ENCODE measurements at regions not wholly inside any gene's neighbourhood (a gene's known extent, or its start where the extent isn't known, plus 50 kb on each side); places are given as distances from the start of the nearest gene placed in this dataset.
"Not testable (repeated sequence)": the region's sequence is repeated elsewhere in the genome, so short reads cannot be mapped to it uniquely, and the experiment has no call there.

DNA sequence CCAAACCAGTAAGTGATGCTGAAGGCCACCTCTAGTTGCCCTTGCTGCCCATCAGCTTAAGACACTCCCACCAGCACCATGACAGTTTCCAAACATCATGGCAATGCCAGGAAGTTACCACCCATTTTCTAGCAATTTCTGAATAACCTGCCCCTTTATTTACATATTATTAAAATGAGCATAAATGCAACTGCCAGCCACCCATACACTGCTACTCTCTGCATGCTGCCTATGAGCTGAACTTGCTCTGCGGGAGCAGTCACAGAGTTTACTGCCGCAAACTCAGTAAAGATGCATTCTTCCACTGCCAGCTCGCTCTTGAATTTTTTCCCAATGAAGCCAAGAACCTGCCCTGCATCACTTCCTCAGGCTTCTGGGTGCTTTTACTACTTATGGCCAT, 212.6 kb downstream of the SH2D4B start:
- DNase-seq (ENCODE audit: low read depth in 2 of 2, low spot score in 1 of 2), result no peak

DNA sequence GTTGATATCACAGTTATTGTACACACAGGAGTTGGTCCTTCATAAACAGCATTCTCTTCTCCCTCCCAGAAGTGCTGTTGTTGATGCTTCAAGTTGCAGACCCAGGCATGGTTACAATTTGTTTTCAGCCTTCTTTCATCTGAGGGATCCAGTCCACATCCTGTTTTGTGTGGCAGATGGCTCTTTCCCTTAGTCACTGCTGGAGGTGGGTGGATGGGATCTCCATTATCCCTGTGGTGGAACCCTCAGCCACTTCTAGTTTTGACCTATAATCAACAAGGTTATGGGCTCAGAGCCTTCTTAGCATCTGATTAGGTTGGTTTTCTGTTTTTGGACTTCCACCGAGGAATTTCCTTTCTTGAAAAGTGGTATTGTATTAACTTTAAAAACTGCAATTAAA, 214.2 kb downstream of the SH2D4B start:
- DNase-seq (ENCODE audit: low read depth in 2 of 2, low spot score in 1 of 2), result no peak

DNA sequence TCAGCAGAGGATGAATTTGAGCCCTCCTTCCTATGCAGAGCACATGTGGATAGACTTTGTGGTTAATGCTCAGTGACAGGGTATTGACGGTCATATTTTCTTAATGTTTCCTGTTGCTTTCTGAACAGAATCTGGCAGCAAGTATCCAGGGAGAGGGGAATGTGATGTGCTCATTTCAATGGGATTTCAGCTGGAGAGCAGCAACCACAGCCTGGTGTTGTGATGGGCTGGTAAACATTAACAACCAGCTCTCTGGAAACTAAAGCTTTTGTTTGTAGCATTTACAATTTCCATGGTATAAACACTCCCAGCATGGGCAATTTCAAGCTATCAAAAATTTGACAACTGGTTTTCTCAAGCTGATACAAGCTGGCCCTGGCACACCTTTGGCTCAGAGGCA, 215.9 kb downstream of the SH2D4B start:
- DNase-seq (ENCODE audit: low read depth in 2 of 2, low spot score in 1 of 2), result no peak

DNA sequence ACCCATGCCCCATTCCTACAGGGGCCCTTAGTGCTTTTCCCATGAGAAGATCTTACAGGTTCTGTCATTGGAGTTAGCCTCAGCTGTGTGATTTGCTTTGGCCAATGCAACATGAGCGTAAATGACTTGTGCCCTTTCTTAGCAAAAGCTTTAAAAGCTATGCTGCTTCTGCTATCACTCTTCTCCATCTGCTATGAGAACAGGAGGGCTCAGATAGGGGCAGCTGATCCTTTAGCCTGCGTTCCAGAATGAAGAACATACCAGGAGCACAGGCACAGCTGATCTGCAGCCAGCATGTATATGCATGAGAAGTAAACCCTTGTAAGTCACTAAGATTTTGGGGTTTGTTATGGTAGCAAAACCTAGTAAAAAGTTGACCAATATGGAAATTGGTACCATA, 218.2 kb downstream of the SH2D4B start:
- DNase-seq (ENCODE audit: low read depth in 2 of 2, low spot score in 1 of 2), result no peak

DNA sequence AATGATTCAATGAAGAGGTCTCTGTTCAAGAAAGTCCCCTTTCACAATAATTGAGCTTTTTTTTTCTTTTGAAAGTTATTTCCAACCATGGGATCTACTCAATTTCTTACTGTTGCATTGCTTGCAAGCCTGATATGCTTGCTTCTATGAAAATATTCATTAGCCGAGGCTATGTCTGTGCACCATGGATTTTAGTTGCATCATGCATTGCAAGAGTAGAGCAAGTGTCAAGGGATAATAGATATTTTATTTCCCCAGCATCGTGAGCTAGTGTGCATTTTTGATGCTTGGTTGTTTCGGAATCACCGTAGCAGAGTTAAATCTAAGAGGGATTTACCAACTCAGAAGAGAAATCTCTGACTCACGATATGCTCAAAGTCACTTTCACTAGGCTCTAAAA, 222.0 kb downstream of the SH2D4B start:
- no peak for DNase-seq (ENCODE audit: low read depth in 2 of 2, low spot score in 1 of 2)

DNA sequence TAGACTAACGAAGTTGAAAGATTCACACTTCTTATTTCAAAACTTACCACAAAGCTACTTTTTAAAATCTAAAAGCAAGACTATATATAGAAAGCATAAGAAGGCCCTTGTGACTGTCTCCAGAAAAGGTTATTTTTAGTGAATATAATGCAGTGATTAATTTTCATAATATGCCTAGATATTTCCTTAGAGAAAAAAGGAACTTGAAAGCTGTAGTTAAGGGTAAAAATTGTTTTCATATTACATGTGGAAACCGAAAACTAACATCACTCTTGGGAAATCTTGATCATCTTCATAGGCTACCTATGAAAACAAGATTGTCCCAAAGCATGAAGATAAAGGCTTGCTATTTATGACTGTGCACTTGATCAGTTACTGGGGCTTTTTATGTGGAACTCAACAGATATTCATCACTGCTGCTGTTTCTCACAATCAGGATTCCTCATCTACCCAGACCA, 223.2 kb downstream of the SH2D4B start:
- no peak for DNase-seq (ENCODE audit: low read depth in 2 of 2, low spot score in 1 of 2)

DNA sequence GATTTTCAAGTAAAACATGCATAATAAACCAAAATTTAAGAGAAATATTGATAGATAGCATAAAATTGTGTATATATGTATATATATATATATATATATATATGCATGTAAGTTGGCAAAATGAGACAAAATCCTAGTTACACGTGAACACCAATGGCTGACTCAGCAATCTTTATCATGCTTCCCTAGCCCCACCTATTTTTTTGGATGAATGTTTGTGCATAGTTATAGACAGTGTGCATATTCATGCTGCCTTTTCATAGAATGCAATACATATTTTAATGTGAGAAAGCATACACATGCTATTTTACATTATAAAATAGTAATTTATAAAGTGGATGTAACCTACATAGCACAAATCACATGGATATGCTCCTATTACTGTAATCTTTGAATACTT, 230.3 kb downstream of the SH2D4B start:
- no peak for DNase-seq (ENCODE audit: low read depth in 2 of 2, low spot score in 1 of 2)

DNA sequence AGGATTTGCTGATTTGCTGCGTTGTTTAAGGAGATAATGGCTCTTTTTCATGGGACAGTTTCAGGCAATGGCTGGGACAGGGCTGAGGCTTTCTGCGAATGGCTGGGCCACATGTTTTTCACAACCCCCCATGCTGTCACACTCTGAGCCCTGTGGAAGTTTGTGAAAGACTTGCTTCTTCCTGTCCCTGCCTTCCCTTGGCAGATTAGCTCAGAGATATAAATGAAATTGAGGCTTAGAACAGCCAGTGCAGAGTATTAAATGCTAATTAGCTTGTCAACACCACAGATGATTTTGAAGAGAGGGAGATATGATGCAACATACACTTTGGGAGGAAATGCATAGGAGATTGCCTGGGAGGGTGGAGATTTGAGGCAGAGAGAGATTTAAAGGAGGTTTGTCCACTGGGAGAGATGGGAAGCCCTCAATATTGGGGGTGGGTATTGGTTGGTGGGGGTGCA, 232.0 kb downstream of the SH2D4B start:
- DNase-seq (ENCODE audit: low read depth in 2 of 2, low spot score in 1 of 2), result no peak

DNA sequence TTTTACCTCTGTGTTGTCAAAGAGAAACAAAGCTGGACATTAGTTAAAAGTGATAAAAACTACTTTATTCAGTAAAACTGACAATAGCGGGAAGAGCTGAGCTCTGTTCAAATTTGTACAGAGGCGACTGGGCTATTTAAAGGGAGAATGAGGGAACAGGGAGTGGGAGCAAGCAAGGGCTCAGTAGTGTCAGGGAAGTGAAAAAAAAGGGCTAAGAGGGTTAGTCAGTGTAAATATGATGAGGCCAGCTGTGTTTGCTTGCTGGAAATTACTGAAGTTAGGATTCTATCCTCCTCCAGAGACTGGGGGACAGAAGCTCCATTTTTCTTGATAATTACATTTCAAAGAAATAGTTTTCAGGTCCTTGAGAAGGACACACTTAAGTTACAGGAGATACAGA, 232.5 kb downstream of the SH2D4B start:
- no peak for DNase-seq (ENCODE audit: low read depth in 2 of 2, low spot score in 1 of 2)

DNA sequence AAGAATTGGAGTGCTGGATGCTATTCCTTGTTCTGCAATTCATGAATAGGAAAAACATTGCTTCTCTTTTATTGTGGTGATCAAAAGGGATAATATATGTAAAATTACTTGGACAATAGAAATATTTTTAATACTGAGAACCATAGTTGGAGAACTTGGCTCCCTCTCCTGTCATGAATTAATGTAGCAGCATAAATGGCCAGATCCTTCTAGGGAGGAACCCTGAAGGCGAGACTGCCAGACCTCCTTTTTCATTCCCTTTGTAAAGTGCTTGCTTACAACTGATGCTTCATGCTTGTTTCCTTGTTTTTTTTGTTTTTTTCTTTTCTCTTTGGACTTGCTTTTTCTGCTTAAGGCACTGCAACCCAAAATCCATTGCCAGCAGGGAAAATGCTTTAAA, 233.6 kb downstream of the SH2D4B start:
- no peak for DNase-seq (ENCODE audit: low read depth in 2 of 2, low spot score in 1 of 2)

DNA sequence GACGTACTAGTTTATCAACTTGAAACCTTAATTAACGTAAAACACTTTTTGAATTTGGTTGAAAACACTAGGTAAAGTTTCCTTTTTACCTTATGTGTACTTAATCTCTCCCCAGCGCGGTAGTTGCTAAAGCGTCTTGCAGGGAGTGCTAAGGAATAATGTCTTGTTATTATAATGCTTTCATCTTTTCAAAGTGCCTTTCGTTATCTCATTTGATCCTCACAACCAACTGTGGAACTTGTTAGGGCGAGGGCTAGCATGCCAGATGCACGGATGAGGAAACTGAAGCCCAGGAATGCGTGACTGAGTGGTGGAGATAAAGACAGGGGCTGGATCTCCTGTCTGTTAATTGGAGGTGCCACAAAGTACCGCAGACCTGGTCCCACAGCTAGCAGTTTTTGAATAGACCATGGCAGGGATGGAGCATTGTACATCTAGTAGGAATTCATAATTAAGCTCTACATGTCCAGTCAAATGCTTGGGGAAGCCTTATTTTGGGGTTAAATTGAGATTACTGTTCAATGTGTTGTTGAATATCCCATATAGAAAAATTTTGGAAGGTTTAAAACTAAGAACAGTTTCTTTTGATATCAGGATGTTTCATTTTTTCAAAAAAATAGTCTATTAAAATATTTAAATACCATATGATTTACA, 234.3 kb downstream of the SH2D4B start:
- no peak for DNase-seq (ENCODE audit: low read depth in 2 of 2, low spot score in 1 of 2)

DNA sequence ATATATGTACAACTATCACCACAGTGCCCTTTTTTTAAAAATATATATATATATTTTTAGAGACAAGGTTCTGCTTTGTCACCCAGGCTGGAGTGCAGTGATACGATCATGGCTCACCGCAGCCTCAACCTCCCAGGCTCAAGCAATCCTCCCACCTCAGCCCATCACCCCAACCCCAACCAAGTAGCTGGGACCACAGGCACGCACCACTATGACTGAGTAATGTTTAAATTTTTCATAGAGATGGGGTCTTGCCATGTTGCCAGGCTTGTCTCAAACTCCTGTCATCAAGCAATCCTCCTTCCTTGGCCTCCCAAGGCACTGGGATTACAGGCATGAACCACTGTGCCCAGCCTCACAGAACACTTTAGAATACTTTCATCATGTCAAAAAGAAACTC, 234.9 kb downstream of the SH2D4B start:
- no peak for DNase-seq (ENCODE audit: low read depth in 2 of 2, low spot score in 1 of 2)

DNA sequence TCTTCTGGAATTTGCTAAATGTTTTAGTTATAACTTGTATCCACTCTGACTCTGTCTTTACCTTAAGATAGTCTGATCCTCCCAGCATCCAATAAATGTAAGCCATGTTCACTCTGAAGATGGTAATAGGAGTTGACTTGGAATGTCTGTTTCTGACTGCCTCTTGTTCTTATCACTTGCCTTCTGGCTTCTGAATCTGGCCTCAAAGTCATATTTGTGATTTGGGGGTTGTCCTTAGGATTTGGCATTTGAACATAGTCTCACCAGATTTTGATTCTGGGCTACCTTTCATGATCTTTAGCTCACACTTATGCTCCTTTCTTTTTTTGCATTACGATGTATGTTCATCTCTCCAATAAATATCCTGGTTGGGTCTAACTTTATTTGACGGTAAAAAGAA, 247.0 kb downstream of the SH2D4B start:
- no peak for DNase-seq (ENCODE audit: low read depth in 2 of 2, low spot score in 1 of 2)

DNA sequence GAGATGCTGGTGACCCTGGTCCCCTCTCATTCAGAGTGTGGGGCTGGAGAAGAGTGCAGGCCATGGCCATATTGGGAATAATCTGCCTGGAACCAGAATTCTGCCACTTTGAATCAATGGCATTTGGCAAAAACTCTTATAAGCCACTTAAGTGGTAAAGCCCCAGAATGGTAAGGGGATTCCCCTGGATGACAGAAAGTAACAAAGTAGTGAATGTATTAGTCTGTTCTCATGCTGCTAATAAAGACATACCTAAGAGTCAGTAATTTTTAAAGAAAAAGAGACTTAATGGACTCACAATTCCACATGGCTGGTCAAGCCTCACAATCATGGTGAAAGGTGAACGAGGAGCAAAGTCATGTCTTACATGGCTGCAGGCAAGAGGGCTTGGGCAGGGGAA, 248.6 kb downstream of the SH2D4B start:
- no peak for DNase-seq (ENCODE audit: low read depth in 2 of 2, low spot score in 1 of 2)

DNA sequence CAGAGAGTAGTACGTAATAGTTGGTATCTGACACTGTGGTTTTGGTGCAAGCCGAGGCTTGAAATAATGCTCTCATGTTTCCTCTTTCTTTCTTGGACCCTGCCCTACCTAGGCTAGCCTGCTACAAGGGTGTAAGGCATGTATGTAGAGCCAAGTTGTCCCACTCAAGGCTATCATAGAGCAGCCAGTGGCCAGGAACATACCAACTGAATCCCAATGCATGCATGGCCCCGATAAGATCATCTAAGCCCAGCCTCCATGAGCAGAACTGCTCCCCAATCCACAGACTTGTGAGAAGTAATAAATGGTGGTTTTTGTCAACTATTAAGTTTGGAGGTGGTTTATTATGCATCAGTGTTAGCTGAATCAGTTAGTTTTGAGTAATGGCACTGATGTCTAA, 250.2 kb downstream of the SH2D4B start:
- DNase-seq (ENCODE audit: low read depth in 2 of 2, low spot score in 1 of 2), result no peak

DNA sequence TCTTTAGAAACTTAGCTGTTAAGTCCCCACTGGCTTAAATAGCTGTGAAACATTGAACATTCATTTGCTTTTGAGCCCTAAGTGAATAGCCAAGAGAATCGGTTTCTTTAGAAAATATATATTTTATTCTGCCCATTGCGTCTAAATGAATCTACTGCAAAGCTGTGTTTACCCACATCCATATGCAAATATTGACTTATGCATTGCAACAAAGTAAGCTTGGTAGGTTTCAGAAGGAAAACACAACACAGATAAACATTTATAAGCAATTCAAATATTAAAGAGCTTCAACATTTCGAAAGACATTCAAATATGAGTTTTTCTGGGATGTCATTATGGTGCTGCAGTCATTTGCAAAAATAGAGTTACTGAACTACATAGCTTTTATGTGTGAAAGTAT, 257.3 kb downstream of the SH2D4B start:
- DNase-seq (ENCODE audit: low read depth in 2 of 2, low spot score in 1 of 2), result no peak

DNA sequence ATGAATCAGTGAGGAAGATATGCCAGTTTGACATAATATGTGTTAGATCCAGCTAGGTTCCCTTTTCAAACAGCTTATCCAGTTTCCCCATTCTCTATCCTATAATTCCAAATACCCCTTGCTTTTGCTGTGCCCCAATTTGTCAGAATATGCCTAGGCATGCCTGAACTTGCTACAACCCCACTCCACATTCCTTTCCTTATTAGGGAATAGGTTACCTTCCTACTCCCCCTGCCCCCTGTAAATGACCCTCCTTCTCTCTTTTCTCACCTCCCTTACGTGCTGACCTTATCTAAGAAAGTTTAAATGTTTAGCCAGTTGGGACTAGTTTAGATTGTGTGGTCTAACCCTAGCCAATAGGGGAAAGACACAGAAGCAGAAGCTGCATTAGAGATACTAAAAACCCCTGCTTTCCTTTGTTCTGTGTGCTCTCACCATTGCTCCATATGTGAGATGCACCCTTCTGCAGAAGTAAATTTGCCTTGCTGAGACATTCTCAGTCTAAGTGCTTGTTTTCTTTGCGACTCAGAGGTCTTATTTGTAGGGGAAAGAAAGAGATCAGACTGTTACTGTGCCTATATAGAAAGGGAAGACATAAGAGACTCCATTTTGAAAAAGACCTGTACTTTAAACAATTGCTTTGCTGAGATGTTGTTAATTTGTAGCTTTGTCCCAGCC, 267.8 kb downstream of the SH2D4B start:
- DNase-seq (ENCODE audit: low read depth in 2 of 2, low spot score in 1 of 2), result no peak

DNA sequence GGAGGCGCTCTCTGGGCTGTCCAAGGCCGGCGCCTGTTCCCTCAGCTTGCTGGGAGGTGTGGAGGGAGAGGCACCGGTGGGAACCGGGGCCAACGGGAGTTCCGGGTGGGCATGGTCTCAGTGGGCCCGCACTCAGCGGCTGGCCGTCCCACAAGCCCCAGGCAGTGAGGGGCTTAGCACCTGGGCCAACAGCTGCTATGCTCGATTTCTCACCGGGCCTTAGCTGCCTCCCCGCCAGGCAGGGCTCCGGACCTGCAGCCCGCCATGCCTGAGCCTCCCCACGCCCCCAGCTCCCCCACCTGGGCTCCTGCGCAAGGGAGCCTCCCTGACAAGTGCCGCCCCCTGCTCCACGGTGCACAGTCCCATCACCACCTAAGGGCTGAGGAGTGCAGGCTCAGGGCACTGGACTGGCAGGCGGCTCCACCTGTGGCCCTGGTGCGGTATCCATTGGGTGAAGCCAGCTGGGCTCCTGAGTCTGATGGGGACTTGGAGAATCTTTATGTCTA, 276.5 kb downstream of the SH2D4B start:
- no peak for DNase-seq (ENCODE audit: low read depth in 2 of 2, low spot score in 1 of 2)

DNA sequence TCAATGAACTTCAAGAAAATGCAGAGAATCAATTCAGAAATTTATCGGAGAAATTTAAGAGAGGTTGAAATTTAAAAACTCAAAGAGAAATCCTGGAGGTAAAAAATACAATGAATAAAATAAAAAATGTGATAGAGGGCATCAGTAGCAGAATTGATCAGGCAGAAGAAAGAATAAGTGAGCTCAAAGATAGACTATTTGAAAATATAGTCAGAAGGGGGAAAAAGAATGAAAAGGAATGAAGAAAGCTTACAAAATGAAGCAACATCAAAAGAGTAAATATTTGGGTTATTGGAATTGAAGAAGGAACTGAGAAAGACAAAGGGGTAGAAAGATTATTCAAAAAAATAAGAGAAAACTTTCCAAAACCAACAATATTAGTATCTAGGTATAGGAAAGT, 291.4 kb downstream of the SH2D4B start:
- no peak for DNase-seq (ENCODE audit: low read depth in 2 of 2, low spot score in 1 of 2)

DNA sequence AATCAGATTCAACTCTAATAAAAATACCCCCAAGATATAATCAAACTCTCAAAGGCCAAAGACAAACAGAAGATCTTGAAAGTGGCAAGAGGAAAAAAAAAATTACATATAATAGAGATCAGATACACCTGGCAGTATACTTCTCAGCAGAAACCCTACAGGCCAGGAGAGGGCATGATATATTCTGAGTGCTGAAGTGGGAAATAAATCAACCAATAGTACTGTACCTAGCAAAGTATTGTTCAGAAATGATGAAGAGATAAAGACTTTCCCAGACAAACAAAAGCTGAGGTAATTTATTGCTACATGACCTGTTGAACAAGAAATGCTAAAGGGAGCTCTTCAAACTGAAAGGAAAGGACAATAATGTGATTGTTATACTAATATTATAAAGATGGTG, 291.9 kb downstream of the SH2D4B start:
- no peak for DNase-seq (ENCODE audit: low read depth in 2 of 2, low spot score in 1 of 2)

DNA sequence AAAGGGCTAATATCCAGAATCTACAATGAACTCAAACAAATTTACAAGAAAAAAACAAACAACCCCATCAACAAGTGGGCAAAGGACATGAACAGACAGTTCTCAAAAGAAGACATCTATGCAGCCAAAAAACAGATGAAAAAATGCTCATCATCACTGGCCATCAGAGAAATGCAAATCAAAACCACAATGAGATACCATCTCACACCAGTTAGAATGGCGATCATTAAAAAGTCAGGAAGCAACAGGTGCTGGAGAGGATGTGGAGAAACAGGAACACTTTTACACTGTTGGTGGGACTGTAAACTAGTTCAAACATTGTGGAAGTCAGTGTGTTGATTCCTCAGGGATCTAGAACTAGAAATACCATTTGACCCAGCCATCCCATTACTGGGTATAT, 295.0 kb downstream of the SH2D4B start:
- not testable (repeated sequence) for DNase-seq (ENCODE audit: low read depth in 2 of 2, low spot score in 1 of 2)

DNA sequence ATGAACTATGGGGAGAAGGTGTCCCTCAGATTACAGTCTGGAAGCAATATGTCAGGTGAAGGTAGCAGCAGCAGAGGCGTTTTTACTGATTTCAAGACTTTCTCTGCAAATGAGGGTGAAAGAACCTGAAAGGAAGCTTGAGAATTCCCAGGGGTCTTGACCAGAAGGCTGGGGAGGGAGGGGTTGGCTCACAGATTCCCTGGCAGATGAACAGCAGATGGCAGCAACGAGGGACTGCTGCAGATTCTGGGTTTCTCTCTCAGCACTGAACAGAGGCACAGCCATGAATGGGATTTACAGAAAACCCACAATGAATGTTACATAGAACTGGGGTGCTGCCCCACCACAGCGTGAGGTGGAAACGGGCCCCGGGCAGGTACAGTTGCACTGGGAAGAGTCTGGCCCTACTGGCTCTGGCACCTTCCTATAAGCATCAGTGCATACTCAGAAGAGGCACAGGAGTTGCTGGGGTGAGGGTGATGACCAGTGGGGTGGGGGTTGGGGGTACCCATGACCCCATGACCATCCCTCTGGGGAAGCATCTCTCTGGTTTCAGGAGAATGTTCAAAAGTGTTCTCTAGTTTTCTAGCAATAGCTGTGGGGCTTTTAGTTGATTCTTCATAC, 317.8 kb downstream of the SH2D4B start:
- no peak for DNase-seq (ENCODE audit: low read depth in 2 of 2, low spot score in 1 of 2)

Measured in stimulated activated CD8-positive, alpha-beta memory T cell treated with anti-CD3 and anti-CD28 coated beads, Interleukin-4, amount 100 ng/mL, for 4 hours (primary cell).